ENCODE measurements at regions not wholly inside any gene's neighbourhood (a gene's known extent, or its start where the extent isn't known, plus 50 kb on each side); places are given as distances from the start of the nearest gene placed in this dataset.

GRCh38 chr16:5330058-5330457, 232.5 kb upstream of the EEF2KMT start:
- TF ChIP-seq CTCF (conservative IDR thresholded peaks at IDR 0.05; ENCODE audit: low read depth, low read length) (no peak), EZH2phosphoT487 (IDR thresholded peaks at IDR 0.05; ENCODE audit: borderline replicate concordance, low read length) (no peak), EZH2 (IDR thresholded peaks at IDR 0.05; ENCODE audit: low read length, unreplicated experiment) (no peak)
